Cardiac fibroblast (primary cell): ENCODE measurements at regions not wholly inside any gene's neighbourhood (a gene's known extent, or its start where the extent isn't known, plus 50 kb on each side); places are given as distances from the start of the nearest gene placed in this dataset.
"Not testable (repeated sequence)": the region's sequence is repeated elsewhere in the genome, so short reads cannot be mapped to it uniquely, and the experiment has no call there.

ENCODE experiments used
- DNase-seq, 2 donors: peaks; one replicate each; pipeline versions ENCODE4 v3.0.0 to v3.0.0-alpha.2; 2010; ENCODE audit warnings: low read depth in 2 of 2
- H3K4me3 ChIP-seq, 2 donors: replicated peaks in 1 of 2; 1 replicate in 1 of 2; 2 replicates in 1 of 2; pipeline ENCODE4 v1.5.1; 2011; ENCODE audit warnings: low read depth in 2 of 2, low read length in 2 of 2, mild to moderate bottlenecking in 2 of 2, moderate library complexity in 1 of 2
- CTCF ChIP-seq: IDR thresholded peaks from one replicate; pipeline ENCODE4 v1.5.1; 2011; ENCODE audit warnings: low read depth, mild to moderate bottlenecking, low read length, inconsistent platforms

DNA sequence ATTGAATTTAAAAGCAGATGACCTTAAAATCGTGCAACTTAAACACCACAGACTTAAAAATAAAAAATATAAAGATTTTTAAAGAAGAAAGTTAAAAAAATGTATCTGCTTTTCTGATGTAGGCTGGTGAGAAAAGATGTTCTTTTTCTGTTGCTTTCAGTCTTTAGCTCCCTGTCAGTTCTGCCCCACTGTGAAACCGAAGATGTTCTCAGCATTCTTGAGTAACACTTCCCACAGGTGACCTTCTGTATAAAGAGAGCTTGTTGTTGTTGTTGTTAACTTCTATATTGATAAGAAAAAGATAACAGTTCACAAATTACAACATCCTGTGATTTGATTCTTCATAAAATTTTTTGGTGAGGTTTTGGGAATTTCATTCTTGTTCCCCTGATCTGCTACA is 377.9 kb upstream of the RGS6 start:
- H3K4me3 ChIP-seq: no peak overlapping the region
- DNase-seq: no peak
- no peak for TF ChIP-seq CTCF

DNA sequence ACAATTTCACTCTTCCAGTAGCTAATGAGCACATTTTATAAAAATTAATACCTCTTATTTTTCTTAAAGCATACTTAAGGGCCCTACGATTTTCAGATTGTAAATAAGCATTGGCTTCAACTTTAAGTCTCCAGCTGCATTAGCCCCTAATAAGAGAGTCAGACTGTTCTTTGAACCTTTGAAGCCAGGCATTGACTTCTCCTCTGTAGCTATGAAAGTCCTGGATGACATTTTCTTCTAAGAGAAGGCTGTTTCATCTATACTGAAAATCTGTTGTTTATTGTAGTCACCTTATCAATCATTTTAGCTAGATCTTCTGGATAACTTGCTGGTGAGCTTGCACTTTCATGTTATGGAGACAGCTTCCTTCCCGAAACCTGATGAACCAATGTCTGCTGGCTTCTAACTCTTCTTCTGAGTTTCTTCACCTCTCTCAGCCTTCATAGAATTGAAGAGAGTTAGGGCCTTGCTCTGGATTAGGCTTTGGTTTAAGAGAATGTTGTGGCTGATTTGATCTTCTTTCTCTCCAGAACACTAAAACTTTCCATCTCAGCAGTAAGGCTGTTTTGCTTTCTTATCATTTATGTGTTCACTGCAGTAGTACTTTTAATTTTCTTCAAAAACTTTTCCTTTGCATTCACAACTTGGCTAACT is 377.1 kb upstream of the RGS6 start:
- no peak for DNase-seq
- TF ChIP-seq CTCF: no peak
- no peak overlapping the region for H3K4me3 ChIP-seq

DNA sequence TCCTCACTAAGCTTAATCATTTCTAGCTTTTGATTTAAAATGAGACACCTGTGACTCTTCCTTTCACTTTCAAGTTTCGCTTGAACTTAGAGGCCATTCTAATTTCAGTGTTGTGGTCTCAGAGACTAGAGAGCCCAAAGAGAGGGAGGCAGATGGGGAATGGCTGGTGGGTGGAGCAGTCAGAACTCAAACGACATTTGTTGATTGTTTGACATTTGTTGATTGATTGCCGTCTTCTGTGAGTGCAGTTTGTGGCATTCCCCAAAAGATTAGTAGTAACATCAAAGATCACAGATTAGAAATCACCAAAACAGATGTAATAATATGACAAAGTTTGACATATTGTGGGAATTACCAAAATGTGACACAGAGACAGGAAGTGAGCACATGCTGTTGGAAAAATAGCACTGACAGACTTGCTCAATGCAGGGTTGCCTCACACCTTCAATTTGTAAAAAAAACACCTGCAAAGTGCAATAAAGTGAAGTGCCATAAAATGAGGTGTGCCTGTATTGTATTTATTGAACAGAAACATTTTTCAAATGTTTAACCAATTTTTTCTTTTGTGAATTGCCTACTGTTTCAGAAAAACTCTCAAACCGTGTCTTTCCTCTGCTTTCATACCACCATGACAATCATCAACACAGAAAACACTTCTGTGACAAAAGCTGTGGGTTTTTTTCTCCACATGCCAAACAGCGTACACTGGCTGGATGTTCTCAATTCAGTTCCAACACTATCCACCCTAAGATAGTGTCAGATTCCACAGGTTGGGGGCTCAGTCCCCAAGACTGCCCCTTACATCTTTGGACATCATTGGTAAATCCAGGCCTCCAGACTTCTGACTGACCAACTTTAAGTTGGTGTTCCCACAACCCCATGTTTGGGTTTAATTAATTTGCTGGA is 376.3 kb upstream of the RGS6 start:
- no peak for TF ChIP-seq CTCF
- peak in 1 of 2 donors; percentile 74 for DNase-seq
- H3K4me3 ChIP-seq: no peak overlapping the region

- TF ChIP-seq CTCF: no peak
- H3K4me3 ChIP-seq: no peak overlapping the region
- DNase-seq: no peak
These were observed 375.5 kb upstream of the RGS6 start for GRCh38 chr14:71556730-71557129.

DNA sequence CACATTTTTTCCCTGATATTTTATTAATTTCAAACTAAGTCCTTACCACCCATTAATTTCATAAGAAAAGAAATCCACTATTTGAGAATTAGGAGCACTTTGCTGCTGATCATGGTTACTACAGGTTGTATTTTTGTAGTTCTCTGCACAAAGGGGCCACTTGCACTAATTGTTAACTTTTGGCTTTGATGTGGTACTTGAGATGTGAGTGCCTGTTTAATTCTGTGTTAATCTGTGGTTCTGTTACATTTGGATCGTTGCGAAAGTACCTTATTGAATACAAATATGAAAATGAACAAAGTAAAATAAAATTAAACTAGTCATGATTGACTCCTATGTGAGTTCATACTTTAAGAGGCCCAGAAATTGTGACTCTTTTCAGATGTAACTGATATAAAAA is 374.9 kb upstream of the RGS6 start:
- H3K4me3 ChIP-seq: no peak overlapping the region
- DNase-seq: no peak
- no peak for TF ChIP-seq CTCF

DNA sequence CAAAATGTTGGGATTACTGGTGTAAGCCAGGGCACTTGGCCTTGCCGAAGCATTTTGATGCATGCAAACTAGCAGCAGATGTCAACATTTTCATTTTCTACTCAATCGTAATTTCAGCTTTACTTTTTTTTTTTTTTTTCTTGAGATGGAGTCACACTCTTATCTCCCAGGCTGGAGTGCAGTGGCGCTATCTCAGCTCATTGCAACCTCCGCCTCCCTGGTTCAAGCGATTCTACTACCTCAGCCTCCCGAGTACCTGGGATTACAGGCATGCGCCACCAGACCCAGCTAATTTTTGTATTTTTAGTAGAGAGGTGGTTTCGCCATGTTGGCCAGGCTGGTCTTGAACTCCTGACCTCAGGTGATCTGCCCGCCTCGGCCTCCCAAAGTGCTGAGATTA is 373.3 kb upstream of the RGS6 start:
- DNase-seq, H3K4me3 ChIP-seq: not testable (repeated sequence)

DNA sequence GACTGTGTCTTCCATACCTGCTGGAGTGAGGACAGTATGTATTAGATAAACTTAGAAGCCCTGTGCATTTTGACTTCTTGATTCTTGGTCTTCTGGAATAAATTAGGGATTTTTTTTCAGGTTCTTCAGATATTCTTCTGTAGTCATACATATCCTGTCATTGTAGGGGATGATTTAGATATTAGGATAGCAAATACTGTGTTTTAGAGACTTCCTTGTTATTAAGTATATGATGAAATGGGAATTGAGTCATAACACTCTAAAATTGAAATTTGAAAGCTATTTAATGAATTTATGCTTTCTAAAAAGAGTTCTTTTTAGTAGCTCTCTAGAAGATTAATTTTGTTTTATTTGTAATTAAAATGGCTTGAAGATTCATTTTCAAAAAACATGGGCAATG is 371.5 kb upstream of the RGS6 start:
- H3K4me3 ChIP-seq: no peak overlapping the region
- TF ChIP-seq CTCF: no peak
- no peak for DNase-seq
